Loucy (cell line): ENCODE measurements at regions not wholly inside any gene's neighbourhood (a gene's known extent, or its start where the extent isn't known, plus 50 kb on each side); places are given as distances from the start of the nearest gene placed in this dataset.

Experiments
- H2AFZ ChIP-seq: fragments of 200-600 bp; sonication (generic); 2 replicates; pipeline ENCODE4 v1.6.0; 2016; ENCODE audit warnings: antibody characterized with exemption, mild to moderate bottlenecking, low read length, moderate library complexity
- H3F3A ChIP-seq: fragments of 200-600 bp; 2 replicates; pipeline ENCODE4 v1.6.0; 2016; ENCODE audit warnings: antibody characterized with exemption, low read depth, mild to moderate bottlenecking
- H3K27me3 ChIP-seq: fragments of 200-600 bp; sonication (generic); 2 replicates; pipeline ENCODE4 v1.6.1; 2014; ENCODE audit warnings: low read length, mild to moderate bottlenecking; ENCODE audit not compliant: insufficient read depth, poor library complexity, severe bottlenecking
- H3K36me3 ChIP-seq: fragments of 200-600 bp; sonication (generic); 2 replicates; pipeline ENCODE4 v1.6.1; 2016; ENCODE audit warnings: low read length; ENCODE audit not compliant: insufficient read depth
- H3K4me1 ChIP-seq: fragments of 200-600 bp; sonication (generic); 2 replicates; pipeline ENCODE4 v1.5.1; 2014; ENCODE audit warnings: low read length, mild to moderate bottlenecking; ENCODE audit not compliant: insufficient read depth, poor library complexity, severe bottlenecking
- H3K4me2 ChIP-seq: fragments of 200-600 bp; sonication (generic); 2 replicates; pipeline ENCODE4 v1.6.0; 2014; ENCODE audit warnings: antibody characterized with exemption, low read length, low read depth, mild to moderate bottlenecking; ENCODE audit not compliant: poor library complexity, severe bottlenecking
- H3K4me3 ChIP-seq: fragments of 200-600 bp; sonication (generic); 2 replicates; pipeline ENCODE4 v1.5.1; 2014; ENCODE audit warnings: low read length, mild to moderate bottlenecking, mixed read lengths; ENCODE audit not compliant: poor library complexity, severe bottlenecking
- H3K79me2 ChIP-seq: fragments of 200-600 bp; sonication (generic); 2 replicates; pipeline ENCODE4 v1.6.1; 2014; ENCODE audit warnings: low read length; ENCODE audit not compliant: insufficient read depth
- H3K9ac ChIP-seq: fragments of 200-600 bp; sonication (generic); 2 replicates; pipeline ENCODE4 v1.6.0; 2014; ENCODE audit warnings: mild to moderate bottlenecking, low read depth, low read length, moderate library complexity; ENCODE audit not compliant: poor library complexity, severe bottlenecking
- H3K9me2 ChIP-seq: fragments of 200-600 bp; sonication (generic); replicated peaks from 2 replicates; pipeline ENCODE4 v1.6.1; 2016; ENCODE audit warnings: low read depth, low read length, mixed read lengths
- H3K9me3 ChIP-seq: fragments of 200-600 bp; sonication (generic); 2 replicates; pipeline ENCODE4 v1.6.1; 2014; ENCODE audit warnings: mild to moderate bottlenecking, antibody characterized with exemption, low read length, low read depth; ENCODE audit not compliant: insufficient read depth
- H4K20me1 ChIP-seq: fragments of 200-600 bp; sonication (generic); 2 replicates; pipeline ENCODE4 v1.6.0; 2014; ENCODE audit warnings: antibody characterized with exemption, low read length, mild to moderate bottlenecking; ENCODE audit not compliant: insufficient read depth, poor library complexity, severe bottlenecking
- EZH2phosphoT487 ChIP-seq: fragments of 200-600 bp; IDR thresholded peaks from 2 replicates; pipeline ENCODE4 v1.6.1; 2018; ENCODE audit warnings: antibody characterized with exemption, mild to moderate bottlenecking, moderate library complexity, borderline replicate concordance
- TF ChIP-seq, protein P1 (sequence below): fragments of 200-600 bp; sonication (generic); conservative IDR thresholded peaks from 2 replicates; pipeline ENCODE4 v1.5.1; 2014; ENCODE audit warnings: mild to moderate bottlenecking, antibody characterized with exemption, low read length

DNA sequence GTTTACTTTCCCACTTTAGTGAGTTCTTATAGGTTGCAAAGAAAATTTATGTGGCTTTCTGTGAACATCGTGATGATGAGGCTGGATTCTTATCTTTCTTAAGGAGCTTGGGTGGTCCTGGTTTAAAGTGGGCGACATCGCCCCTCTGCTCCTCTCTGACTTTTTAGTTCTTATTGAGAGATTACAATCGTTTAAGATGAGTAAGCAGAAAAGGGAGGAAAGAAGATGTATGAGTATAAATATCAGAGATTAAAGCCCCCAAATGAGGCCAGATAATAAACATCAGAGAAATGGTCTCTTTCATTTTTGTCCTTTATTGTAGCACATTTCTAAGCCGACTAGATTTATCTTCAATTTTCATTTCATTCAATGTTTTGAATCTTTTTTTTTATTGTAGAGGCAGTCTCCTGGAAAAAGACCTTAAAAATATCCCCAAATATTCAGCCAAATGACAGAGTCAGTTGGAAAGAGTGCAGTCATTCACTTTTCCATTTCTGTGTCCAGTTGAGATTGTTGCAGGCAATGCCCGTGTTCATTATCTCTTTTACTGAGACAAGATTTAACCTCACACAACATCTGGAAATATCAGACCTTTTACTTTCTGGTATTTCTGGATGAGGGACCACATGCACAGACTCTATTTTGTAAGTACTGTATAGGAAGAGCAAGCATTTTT lies 62.0 kb upstream of the PDE7B start:
- Histone ChIP-seq H4K20me1 (no peaks in the 10 kb centered on the region), H3K9me3 (no peaks in the 10 kb centered on the region), H3K4me3 (no peak overlapping the region), H3K9me2 (no peaks in the 10 kb centered on the region), H3K27me3 (no peaks in the 10 kb centered on the region), H3K4me1 (no peaks in the 10 kb centered on the region), H3K4me2 (no peak overlapping the region), H3K9ac (no peak overlapping the region), H3K79me2 (no peaks in the 10 kb centered on the region), H3F3A (no peaks in the 10 kb centered on the region), H3K36me3 (no peaks in the 10 kb centered on the region), H2AFZ (no peak overlapping the region)
- TF ChIP-seq, protein P1, sequence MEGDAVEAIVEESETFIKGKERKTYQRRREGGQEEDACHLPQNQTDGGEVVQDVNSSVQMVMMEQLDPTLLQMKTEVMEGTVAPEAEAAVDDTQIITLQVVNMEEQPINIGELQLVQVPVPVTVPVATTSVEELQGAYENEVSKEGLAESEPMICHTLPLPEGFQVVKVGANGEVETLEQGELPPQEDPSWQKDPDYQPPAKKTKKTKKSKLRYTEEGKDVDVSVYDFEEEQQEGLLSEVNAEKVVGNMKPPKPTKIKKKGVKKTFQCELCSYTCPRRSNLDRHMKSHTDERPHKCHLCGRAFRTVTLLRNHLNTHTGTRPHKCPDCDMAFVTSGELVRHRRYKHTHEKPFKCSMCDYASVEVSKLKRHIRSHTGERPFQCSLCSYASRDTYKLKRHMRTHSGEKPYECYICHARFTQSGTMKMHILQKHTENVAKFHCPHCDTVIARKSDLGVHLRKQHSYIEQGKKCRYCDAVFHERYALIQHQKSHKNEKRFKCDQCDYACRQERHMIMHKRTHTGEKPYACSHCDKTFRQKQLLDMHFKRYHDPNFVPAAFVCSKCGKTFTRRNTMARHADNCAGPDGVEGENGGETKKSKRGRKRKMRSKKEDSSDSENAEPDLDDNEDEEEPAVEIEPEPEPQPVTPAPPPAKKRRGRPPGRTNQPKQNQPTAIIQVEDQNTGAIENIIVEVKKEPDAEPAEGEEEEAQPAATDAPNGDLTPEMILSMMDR: no peak

DNA sequence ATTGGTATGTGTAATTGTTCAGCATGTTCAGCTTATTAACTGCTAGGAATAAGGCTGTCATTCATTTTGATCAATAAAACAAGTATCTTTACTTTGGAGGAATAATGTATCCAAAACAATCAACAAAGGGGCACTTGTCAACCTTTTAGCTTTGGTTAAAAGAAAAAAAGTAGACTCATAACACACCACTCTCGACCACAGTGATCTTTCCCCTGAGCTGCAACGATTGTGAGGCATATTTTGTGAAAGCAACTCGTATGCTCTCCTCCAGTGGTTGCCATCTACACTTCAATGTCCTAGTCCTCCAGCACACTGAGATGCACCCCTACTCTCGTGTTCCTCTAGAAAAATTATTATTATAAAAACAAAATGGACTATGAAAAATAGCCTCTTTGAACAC lies 60.1 kb upstream of the PDE7B start:
- no peaks in the 10 kb centered on the region for H3K9me3 ChIP-seq
- no peaks in the 10 kb centered on the region for H3K9me2 ChIP-seq
- TF ChIP-seq EZH2phosphoT487: no peak
- TF ChIP-seq, protein P1: no peak
- no peaks in the 10 kb centered on the region for H3F3A ChIP-seq
- no peaks in the 10 kb centered on the region for H3K4me1 ChIP-seq
- H3K4me2 ChIP-seq: no peak overlapping the region
- no peaks in the 10 kb centered on the region for H3K79me2 ChIP-seq
- H3K36me3 ChIP-seq: no peaks in the 10 kb centered on the region
- H3K27me3 ChIP-seq: no peaks in the 10 kb centered on the region
- no peak overlapping the region for H3K4me3 ChIP-seq
- H3K9ac ChIP-seq: no peak overlapping the region
- H4K20me1 ChIP-seq: no peaks in the 10 kb centered on the region
- no peak overlapping the region for H2AFZ ChIP-seq

DNA sequence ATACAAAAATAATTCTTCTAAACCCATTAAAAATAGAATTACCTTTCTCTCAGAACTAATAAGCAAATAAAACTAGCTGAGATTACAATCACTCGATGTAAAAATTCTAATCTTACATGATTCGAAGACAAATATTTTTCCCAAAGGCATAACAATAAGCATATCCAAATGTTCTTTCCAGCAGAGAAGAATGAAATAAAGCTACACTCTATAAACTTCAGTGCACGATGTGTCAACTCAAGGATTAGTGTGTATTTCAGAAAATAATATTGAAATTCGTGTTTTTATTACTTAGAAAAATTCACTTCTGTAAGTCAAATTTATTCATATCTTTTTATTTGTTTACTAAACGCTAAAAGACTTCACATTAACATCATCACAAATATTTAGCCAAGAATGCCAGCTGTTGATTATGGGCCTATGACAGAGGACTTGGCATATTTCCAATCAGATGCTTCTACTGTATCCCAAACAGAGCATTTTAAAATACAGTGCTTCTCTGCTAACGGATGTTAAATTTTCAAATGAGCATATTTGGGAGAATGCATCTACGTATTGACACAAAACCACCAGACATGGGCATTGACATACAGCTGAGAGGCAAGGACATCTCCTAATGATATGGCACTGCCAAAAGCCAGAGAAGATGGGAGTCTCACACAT lies 54.7 kb upstream of the PDE7B start:
- no peaks in the 10 kb centered on the region for H3K4me1 ChIP-seq
- H3K27me3 ChIP-seq: no peaks in the 10 kb centered on the region
- no peaks in the 10 kb centered on the region for H3K79me2 ChIP-seq
- H3F3A ChIP-seq: no peaks in the 10 kb centered on the region
- H3K9me2 ChIP-seq: no peaks in the 10 kb centered on the region
- no peak for TF ChIP-seq EZH2phosphoT487
- TF ChIP-seq, protein P1: no peak
- H2AFZ ChIP-seq: no peak overlapping the region
- H3K9ac ChIP-seq: no peak overlapping the region
- no peak overlapping the region for H3K4me3 ChIP-seq
- no peaks in the 10 kb centered on the region for H3K9me3 ChIP-seq
- H3K4me2 ChIP-seq: no peak overlapping the region
- H3K36me3 ChIP-seq: no peaks in the 10 kb centered on the region
- no peaks in the 10 kb centered on the region for H4K20me1 ChIP-seq
